Endothelial cell (in vitro differentiated cells): ENCODE measurements at regions not wholly inside any gene's neighbourhood (a gene's known extent, or its start where the extent isn't known, plus 50 kb on each side); places are given as distances from the start of the nearest gene placed in this dataset.

Source experiments
- DNase-seq: peaks from one replicate; pipeline ENCODE4 v3.0.0; 2021; ENCODE audit warnings: low spot score
- H3K27ac Mint-ChIP-seq: one replicate; pipeline ENCODE4 v1.8.0; 2021; ENCODE audit warnings: mixed read lengths, inconsistent platforms; ENCODE audit not compliant: unreplicated experiment
- H3K27me3 Mint-ChIP-seq: one replicate; pipeline ENCODE4 v1.8.0; 2021; ENCODE audit warnings: mild to moderate bottlenecking, moderate library complexity, mixed read lengths, inconsistent platforms; ENCODE audit not compliant: unreplicated experiment
- H3K36me3 Mint-ChIP-seq: one replicate; pipeline ENCODE4 v1.8.0; 2021; ENCODE audit warnings: mild to moderate bottlenecking, low read depth, mixed read lengths, inconsistent platforms; ENCODE audit not compliant: unreplicated experiment
- H3K4me1 Mint-ChIP-seq: one replicate; pipeline ENCODE4 v1.8.0; 2021; ENCODE audit warnings: mild to moderate bottlenecking, mixed read lengths, inconsistent platforms; ENCODE audit not compliant: unreplicated experiment
- H3K4me3 Mint-ChIP-seq: one replicate; pipeline ENCODE4 v1.8.0; 2021; ENCODE audit warnings: mild to moderate bottlenecking, mixed read lengths, inconsistent platforms; ENCODE audit not compliant: unreplicated experiment
- H3K9me3 Mint-ChIP-seq: one replicate; pipeline ENCODE4 v1.8.0; 2021; ENCODE audit warnings: mixed read lengths, inconsistent platforms; ENCODE audit not compliant: unreplicated experiment
- CTCF ChIP-seq: fragments of 200-600 bp; sonication (generic); IDR thresholded peaks from one replicate; pipeline ENCODE4 v1.5.0; 2021; ENCODE audit warnings: antibody characterized with exemption; ENCODE audit not compliant: unreplicated experiment

- H3K27ac Mint-ChIP-seq = no peak overlapping the region
- no peaks in the 10 kb centered on the region for H3K36me3 Mint-ChIP-seq
Measured at GRCh38 chr3:3519266-3519665, 280.0 kb upstream of the LRRN1 start.

GRCh38 chr3:3516996-3517395 lies 282.2 kb upstream of the LRRN1 start:
- DNase-seq = no peak
- peaks cover 4% of the 10 kb centered on the region for H3K36me3 Mint-ChIP-seq
- H3K27me3 Mint-ChIP-seq = no peaks in the 10 kb centered on the region
- peaks cover 25% of the 10 kb centered on the region for H3K9me3 Mint-ChIP-seq
- H3K27ac Mint-ChIP-seq = no peak overlapping the region
- H3K4me1 Mint-ChIP-seq = no peaks in the 10 kb centered on the region
- no peak for TF ChIP-seq CTCF
- no peak overlapping the region for H3K4me3 Mint-ChIP-seq

More at GRCh38 chr3:3519266-3519665, 280.0 kb upstream of the LRRN1 start:
- Mint-ChIP-seq H3K9me3 (peaks cover 27% of the 10 kb centered on the region), H3K4me1 (no peaks in the 10 kb centered on the region), H3K27me3 (no peaks in the 10 kb centered on the region), H3K4me3 (no peak overlapping the region)
- DNase-seq = no peak
- TF ChIP-seq CTCF = no peak

GRCh38 chr3:3516384-3516783 lies 282.8 kb upstream of the LRRN1 start:
- no peak for DNase-seq
- Mint-ChIP-seq H3K9me3 (peaks cover 29% of the 10 kb centered on the region), H3K4me3 (no peak overlapping the region), H3K36me3 (peaks cover 7% of the 10 kb centered on the region), H3K27ac (no peak overlapping the region), H3K27me3 (no peaks in the 10 kb centered on the region), H3K4me1 (no peaks in the 10 kb centered on the region)
- TF ChIP-seq CTCF = no peak

GRCh38 chr3:3509665-3510064 lies 289.6 kb upstream of the LRRN1 start:
- Mint-ChIP-seq H3K9me3 (peaks cover 21% of the 10 kb centered on the region), H3K27ac (no peak overlapping the region)
- TF ChIP-seq CTCF = no peak

GRCh38 chr3:3504686-3505085 lies 294.5 kb upstream of the LRRN1 start:
- H3K4me3 Mint-ChIP-seq = no peak overlapping the region
- H3K4me1 Mint-ChIP-seq = no peaks in the 10 kb centered on the region
- TF ChIP-seq CTCF = no peak
- H3K36me3 Mint-ChIP-seq = no peaks in the 10 kb centered on the region
- no peaks in the 10 kb centered on the region for H3K27me3 Mint-ChIP-seq
- DNase-seq = no peak
- no peak overlapping the region for H3K27ac Mint-ChIP-seq
- peaks cover 36% of the 10 kb centered on the region for H3K9me3 Mint-ChIP-seq

More at GRCh38 chr3:3509665-3510064, 289.6 kb upstream of the LRRN1 start:
- DNase-seq = no peak
- H3K27me3 Mint-ChIP-seq = no peaks in the 10 kb centered on the region
- no peaks in the 10 kb centered on the region for H3K4me1 Mint-ChIP-seq
- H3K36me3 Mint-ChIP-seq = peaks cover 7% of the 10 kb centered on the region
- no peak overlapping the region for H3K4me3 Mint-ChIP-seq
